K562 (cell line): ENCODE measurements at regions not wholly inside any gene's neighbourhood (a gene's known extent, or its start where the extent isn't known, plus 50 kb on each side); places are given as distances from the start of the nearest gene placed in this dataset.

Experiments
- ATAC-seq: fragments of 200-7000 bp; cut with Tn5 transposase; 3 replicates; pipeline ENCODE4 v1.9.1; 2020; ENCODE audit warnings: moderate library complexity
- BruUV-seq: library from RNA; stranded (reverse); fragments of 400-500 nt; replicated peaks from 2 replicates; lab custom pipeline; 2021; lab: Mats Ljungman, UMichigan
- CTCF ChIA-PET: fragments of 300-600 bp; formaldehyde crosslinking; extraction: SDS; loops from one replicate; lab custom pipeline; 2021; ENCODE audit warnings: low intra/inter-chr PET ratio; lab: Yijun Ruan, JAX
- POLR2A ChIA-PET: fragments of 300-600, 350-650 bp; sonication (Branson Sonifier 250); formaldehyde crosslinking; extraction: SDS; loops from one replicate; lab custom pipeline; 2021; ENCODE audit warnings: antibody characterized with exemption, inconsistent platforms; lab: Yijun Ruan, JAX
- DNase-seq, 4 experiments: peaks; one replicate each; pipeline versions ENCODE4 v3.0.0 to v3.0.0-alpha.2; 2011 to 2018; ENCODE audit warnings: low spot score in 3 of 4, mixed read lengths in 3 of 4; ENCODE audit errors: extremely low read depth in 1 of 4
- FAIRE-seq: peaks from 2 replicates; lab custom pipeline; 2011; peaks lifted over from hg19 to GRCh38; lab: Jason Lieb, UNC
- H2AFZ ChIP-seq: 2 replicates; pipeline ENCODE4 v1.6.0; 2011; ENCODE audit warnings: low read depth, low read length, control low read depth, inconsistent platforms
- H3K27ac ChIP-seq: fragments of 200-600 bp; 3 replicates; pipeline ENCODE4 v1.8.0; 2011; ENCODE audit warnings: low read depth, mild to moderate bottlenecking, control low read depth, inconsistent platforms, low read length, moderate library complexity, mixed read lengths; ENCODE audit errors: extremely low read depth
- H3K27me3 ChIP-seq, 2 experiments: fragments of 300-600 bp in 1 of 2; 2 replicates in 1 of 2; 3 replicates in 1 of 2; pipeline versions ENCODE4 v1.6.0 to v1.8.0; 2011; ENCODE audit warnings: inconsistent platforms in 2 of 2, low read length in 2 of 2, mild to moderate bottlenecking in 1 of 2, mixed read lengths in 1 of 2, moderate library complexity in 1 of 2; ENCODE audit not compliant: control insufficient read depth in 2 of 2, insufficient read depth in 2 of 2
- H3K36me3 ChIP-seq: fragments of 300-600 bp; 3 replicates; pipeline ENCODE4 v1.8.0; 2011; ENCODE audit warnings: mild to moderate bottlenecking, low read length, inconsistent platforms; ENCODE audit not compliant: control insufficient read depth, insufficient read depth
- H3K4me1 ChIP-seq, 2 experiments: fragments of 200-600 bp in 1 of 2; replicated peaks in 1 of 2; 2 replicates in 1 of 2; 3 replicates in 1 of 2; pipeline versions ENCODE4 v1.5.1 to v1.8.0; 2011; ENCODE audit warnings: inconsistent platforms in 2 of 2, low read length in 2 of 2, mild to moderate bottlenecking in 1 of 2, mixed read lengths in 1 of 2, moderate library complexity in 1 of 2; ENCODE audit not compliant: control insufficient read depth in 2 of 2, insufficient read depth in 2 of 2
- H3K4me2 ChIP-seq: 2 replicates; pipeline ENCODE4 v1.6.1; 2011; ENCODE audit warnings: low read length, control low read depth, inconsistent platforms, mixed read lengths; ENCODE audit not compliant: insufficient read depth
- H3K4me3 ChIP-seq: fragments of 200-600 bp; sonication (generic), shearing (Covaris generic); 2 replicates; pipeline ENCODE4 v1.5.1; 2016; ENCODE audit warnings: control low read depth, inconsistent platforms
- H3K79me2 ChIP-seq: fragments of 200-600 bp; 3 replicates; pipeline ENCODE4 v1.8.0; 2011; ENCODE audit warnings: low read length, inconsistent platforms; ENCODE audit not compliant: control insufficient read depth, insufficient read depth
- H3K9ac ChIP-seq, 2 experiments: 2 replicates each; pipeline versions ENCODE4 v1.6.0 to v1.6.1; 2011; ENCODE audit warnings: low read depth in 2 of 2, low read length in 2 of 2, control low read depth in 1 of 2, inconsistent platforms in 1 of 2, mild to moderate bottlenecking in 1 of 2, mixed read lengths in 1 of 2; ENCODE audit not compliant: insufficient read depth in 1 of 2
- H3K9me1 ChIP-seq: one replicate; pipeline ENCODE4 v1.6.0; 2011; ENCODE audit warnings: inconsistent platforms, mild to moderate bottlenecking, low read length, moderate library complexity; ENCODE audit not compliant: control insufficient read depth, insufficient read depth
- H3K9me3 ChIP-seq: replicated peaks from 2 replicates; pipeline ENCODE4 v1.5.1; 2011; ENCODE audit warnings: low read depth, low read length, inconsistent platforms; ENCODE audit not compliant: control insufficient read depth, insufficient read depth
- H4K20me1 ChIP-seq: replicated peaks from 2 replicates; pipeline ENCODE4 v1.6.1; 2011; ENCODE audit warnings: low read length, inconsistent platforms, mixed read lengths; ENCODE audit not compliant: control insufficient read depth, insufficient read depth
- BDP1 ChIP-seq: IDR thresholded peaks from 3 replicates; pipeline ENCODE4 v1.6.1; 2011; ENCODE audit not compliant: insufficient read length, insufficient read depth
- BRD9 ChIP-seq: fragments of 450-650 bp; IDR thresholded peaks from 2 replicates; pipeline ENCODE4 v1.6.1; 2018; ENCODE audit warnings: low read depth; ENCODE audit not compliant: partially characterized antibody
- CBX8 ChIP-seq: fragments of 200-600 bp; sonication (generic); IDR thresholded peaks from 2 replicates; pipeline ENCODE4 v1.6.1; 2012; ENCODE audit warnings: borderline replicate concordance, mixed run types, low read depth, mild to moderate bottlenecking, moderate library complexity, mixed read lengths, low read length, control low read depth, inconsistent platforms; ENCODE audit not compliant: poor library complexity, severe bottlenecking; ENCODE audit errors: extremely low read depth
- MAFF ChIP-seq: IDR thresholded peaks from 2 replicates; pipeline ENCODE4 v1.6.1; 2012; ENCODE audit warnings: low read length, improper control_type of control experiment
- MED1 ChIP-seq: sonication (generic); formaldehyde crosslinking; IDR thresholded peaks from 2 replicates; pipeline ENCODE4 v1.8.1; 2023; ENCODE audit warnings: missing genetic modification reagents, borderline replicate concordance
- RBM17 ChIP-seq: fragments of 200-400 bp; formaldehyde crosslinking; IDR thresholded peaks from 2 replicates; pipeline ENCODE4 v1.6.1; 2017; ENCODE audit warnings: low read depth, mild to moderate bottlenecking, low read length, borderline replicate concordance
- ZBTB34 ChIP-seq: fragments of 250-450 bp; sonication (Bioruptor Pico); IDR thresholded peaks from 2 replicates; pipeline ENCODE4 v1.8.0; 2021; ENCODE audit warnings: mild to moderate bottlenecking, moderate library complexity
- ZFPM2 ChIP-seq: fragments of 250-450 bp; sonication (Bioruptor Pico); IDR thresholded peaks from 2 replicates; pipeline ENCODE4 v1.5.1; 2022; ENCODE audit warnings: mild to moderate bottlenecking
- ZNF384 ChIP-seq: IDR thresholded peaks from 2 replicates; pipeline ENCODE4 v1.6.1; 2012; ENCODE audit warnings: low read depth, low read length, improper control_type of control experiment
- ZNF408 ChIP-seq: fragments of 250-450 bp; sonication (Bioruptor Pico); IDR thresholded peaks from 2 replicates; pipeline ENCODE4 v1.4.0; 2020; ENCODE audit warnings: low read depth, mild to moderate bottlenecking, moderate library complexity
- ZNF830 ChIP-seq: fragments of 250-450 bp; sonication (Bioruptor Pico); IDR thresholded peaks from 2 replicates; pipeline ENCODE4 v1.5.0; 2021; ENCODE audit warnings: mild to moderate bottlenecking
- WGBS: fragments of 100-300 bp; shearing (Covaris generic); methylation state at CpG from one replicate; pipeline ENCODE4 v1.1.6; 2016; ENCODE audit warnings: low coverage, mixed read lengths; ENCODE audit not compliant: insufficient coverage; ENCODE audit errors: missing lambda C conversion rate; 5-methylcytosine and 5-hydroxymethylcytosine counted together
- in situ Hi-C: fragments of 300-500 bp; cut with MboI; formaldehyde crosslinking; loops from 4 replicates; pipeline ENCODE4 v1.15.0; 2018; ENCODE audit warnings: inconsistent platforms, mixed read lengths
- intact Hi-C: fragments of 100-400 bp; cut with micrococcal nuclease; formaldehyde crosslinking; loops from 2 replicates; pipeline ENCODE4 v1.14.2; 2022
- TF ChIP-seq, protein P1 (sequence below), 3 experiments: fragments of 200-800 bp in 1 of 3; sonication (Bioruptor generic) in 1 of 3; sonication (generic) in 1 of 3; formaldehyde crosslinking in 1 of 3; IDR thresholded peaks; 2 replicates each; pipeline versions ENCODE4 v1.6.1 to v1.8.0; 2016 to 2022; ENCODE audit warnings: mild to moderate bottlenecking in 2 of 3, missing compliant biosample characterization in 2 of 3, missing genetic modification characterization in 2 of 3, missing genetic modification reagents in 1 of 3
- TF ChIP-seq, protein P2 (sequence below): sonication (generic); formaldehyde crosslinking; IDR thresholded peaks from 2 replicates; pipeline ENCODE4 v1.8.0; 2023; ENCODE audit warnings: mild to moderate bottlenecking, missing genetic modification reagents

DNA sequence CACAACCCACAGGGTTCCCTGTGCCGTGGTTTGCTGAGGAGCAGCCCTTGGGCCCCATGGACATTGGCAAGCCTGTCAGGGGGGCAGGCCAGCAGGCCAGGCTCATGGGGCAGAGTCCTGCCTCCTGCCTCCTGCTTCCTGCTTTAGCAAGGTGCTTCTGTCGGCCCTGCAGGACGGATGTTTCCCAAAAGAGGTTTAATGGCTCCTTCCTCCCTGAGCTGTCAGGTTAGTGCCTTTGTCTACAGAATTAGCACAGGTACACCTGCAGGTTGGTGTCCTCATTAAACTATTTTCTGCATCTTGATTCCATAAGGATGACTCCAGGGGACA lies 152.3 kb downstream of the TTC32 start (continued):
- TF ChIP-seq MAFF = no peak
- TF ChIP-seq ZFPM2 = no peak
- TF ChIP-seq MED1 (CRISPR knock-in tag) = no peak
- TF ChIP-seq BDP1 = no peak
- TF ChIP-seq ZNF408 (CRISPR knock-in tag) = no peak

- Histone ChIP-seq H3K27me3 (peaks cover 0 to 10% of the 10 kb centered on the region in 2 experiments; a peak in 3 of 5 replicates), H3K9me3 (no peaks in the 10 kb centered on the region), H2AFZ (no peak overlapping the region; the same call in 1 of the 2 replicates), H3K4me1 (no peaks in the 10 kb centered on the region), H3K4me2 (no peak overlapping the region), H3K4me3 (no peak overlapping the region), H3K27ac (no peak overlapping the region), H3K9me1 (no peaks in the 10 kb centered on the region), H3K9ac (no peak overlapping the region), H3K36me3 (no peaks in the 10 kb centered on the region), H4K20me1 (no peaks in the 10 kb centered on the region), H3K79me2 (no peaks in the 10 kb centered on the region)
- POLR2A ChIA-PET = no interaction called here
- DNase-seq (no peak), ATAC-seq (no peak), FAIRE-seq (no peak)
- 10% methylated on average over 16 of the region's 16 CpGs for whole genome bisulfite sequencing
- CTCF ChIA-PET = no interaction called here
- in situ Hi-C loops = no loop called here
- intact Hi-C loops = loop anchor here (10.0 kb wide), 1 partner anchor 116 kb away; no protein-coding TSS in a partner anchor
- no TSS peak for BruUV-seq
- TF ChIP-seq BRD9 = no peak
- TF ChIP-seq, protein P1, sequence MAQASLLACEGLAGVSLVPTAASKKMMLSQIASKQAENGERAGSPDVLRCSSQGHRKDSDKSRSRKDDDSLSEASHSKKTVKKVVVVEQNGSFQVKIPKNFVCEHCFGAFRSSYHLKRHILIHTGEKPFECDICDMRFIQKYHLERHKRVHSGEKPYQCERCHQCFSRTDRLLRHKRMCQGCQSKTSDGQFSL (CRISPR knock-in tag; IDR thresholded peaks at IDR 0.05) = no peak
- TF ChIP-seq, protein P1 (tag; IDR thresholded peaks at IDR 0.05) = no peak
- TF ChIP-seq ZNF384 = no peak
- no peak for TF ChIP-seq RBM17
- no peak for TF ChIP-seq CBX8
- TF ChIP-seq, protein P2, sequence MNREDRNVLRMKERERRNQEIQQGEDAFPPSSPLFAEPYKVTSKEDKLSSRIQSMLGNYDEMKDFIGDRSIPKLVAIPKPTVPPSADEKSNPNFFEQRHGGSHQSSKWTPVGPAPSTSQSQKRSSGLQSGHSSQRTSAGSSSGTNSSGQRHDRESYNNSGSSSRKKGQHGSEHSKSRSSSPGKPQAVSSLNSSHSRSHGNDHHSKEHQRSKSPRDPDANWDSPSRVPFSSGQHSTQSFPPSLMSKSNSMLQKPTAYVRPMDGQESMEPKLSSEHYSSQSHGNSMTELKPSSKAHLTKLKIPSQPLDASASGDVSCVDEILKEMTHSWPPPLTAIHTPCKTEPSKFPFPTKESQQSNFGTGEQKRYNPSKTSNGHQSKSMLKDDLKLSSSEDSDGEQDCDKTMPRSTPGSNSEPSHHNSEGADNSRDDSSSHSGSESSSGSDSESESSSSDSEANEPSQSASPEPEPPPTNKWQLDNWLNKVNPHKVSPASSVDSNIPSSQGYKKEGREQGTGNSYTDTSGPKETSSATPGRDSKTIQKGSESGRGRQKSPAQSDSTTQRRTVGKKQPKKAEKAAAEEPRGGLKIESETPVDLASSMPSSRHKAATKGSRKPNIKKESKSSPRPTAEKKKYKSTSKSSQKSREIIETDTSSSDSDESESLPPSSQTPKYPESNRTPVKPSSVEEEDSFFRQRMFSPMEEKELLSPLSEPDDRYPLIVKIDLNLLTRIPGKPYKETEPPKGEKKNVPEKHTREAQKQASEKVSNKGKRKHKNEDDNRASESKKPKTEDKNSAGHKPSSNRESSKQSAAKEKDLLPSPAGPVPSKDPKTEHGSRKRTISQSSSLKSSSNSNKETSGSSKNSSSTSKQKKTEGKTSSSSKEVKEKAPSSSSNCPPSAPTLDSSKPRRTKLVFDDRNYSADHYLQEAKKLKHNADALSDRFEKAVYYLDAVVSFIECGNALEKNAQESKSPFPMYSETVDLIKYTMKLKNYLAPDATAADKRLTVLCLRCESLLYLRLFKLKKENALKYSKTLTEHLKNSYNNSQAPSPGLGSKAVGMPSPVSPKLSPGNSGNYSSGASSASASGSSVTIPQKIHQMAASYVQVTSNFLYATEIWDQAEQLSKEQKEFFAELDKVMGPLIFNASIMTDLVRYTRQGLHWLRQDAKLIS (CRISPR knock-in tag) = no peak
- TF ChIP-seq ZNF830 (CRISPR knock-in tag) = no peak
- no peak for TF ChIP-seq ZBTB34 (CRISPR knock-in tag)
Observed at GRCh38 chr2:19748711-19749506, 152.9 kb downstream of the TTC32 start.
